HUES64 (cell line): ENCODE measurements at regions not wholly inside any gene's neighbourhood (a gene's known extent, or its start where the extent isn't known, plus 50 kb on each side); places are given as distances from the start of the nearest gene placed in this dataset.

ENCODE experiments used
- H3K27ac ChIP-seq: 2 replicates; pipeline ENCODE4 v1.7.0; 2013; ENCODE audit warnings: low read depth, low read length, inconsistent platforms
- H3K27me3 ChIP-seq: 2 replicates; pipeline ENCODE4 v1.6.1; 2013; ENCODE audit warnings: mild to moderate bottlenecking, low read length; ENCODE audit not compliant: insufficient read depth
- H3K36me3 ChIP-seq: 2 replicates; pipeline ENCODE4 v1.6.1; 2013; ENCODE audit warnings: mild to moderate bottlenecking, low read length; ENCODE audit not compliant: insufficient read depth
- H3K4me1 ChIP-seq: 2 replicates; pipeline ENCODE4 v1.6.1; 2013; ENCODE audit warnings: mild to moderate bottlenecking, low read length, moderate library complexity; ENCODE audit not compliant: insufficient read depth
- H3K4me3 ChIP-seq: 2 replicates; pipeline ENCODE4 v1.5.1; 2013; ENCODE audit warnings: mild to moderate bottlenecking, low read length, moderate library complexity
- H3K9ac ChIP-seq: 2 replicates; pipeline ENCODE4 v1.6.1; 2013; ENCODE audit warnings: mild to moderate bottlenecking, low read depth, low read length
- H3K9me3 ChIP-seq: 2 replicates; pipeline ENCODE4 v1.6.1; 2013; ENCODE audit warnings: low read depth, low read length; ENCODE audit not compliant: insufficient read depth
- WGBS: fragments of 150-250, 120-280 bp; methylation state at CpG from one replicate; pipeline ENCODE4 v1.1.7; 2013; ENCODE audit warnings: missing lambda C conversion rate; 5-methylcytosine and 5-hydroxymethylcytosine counted together

DNA sequence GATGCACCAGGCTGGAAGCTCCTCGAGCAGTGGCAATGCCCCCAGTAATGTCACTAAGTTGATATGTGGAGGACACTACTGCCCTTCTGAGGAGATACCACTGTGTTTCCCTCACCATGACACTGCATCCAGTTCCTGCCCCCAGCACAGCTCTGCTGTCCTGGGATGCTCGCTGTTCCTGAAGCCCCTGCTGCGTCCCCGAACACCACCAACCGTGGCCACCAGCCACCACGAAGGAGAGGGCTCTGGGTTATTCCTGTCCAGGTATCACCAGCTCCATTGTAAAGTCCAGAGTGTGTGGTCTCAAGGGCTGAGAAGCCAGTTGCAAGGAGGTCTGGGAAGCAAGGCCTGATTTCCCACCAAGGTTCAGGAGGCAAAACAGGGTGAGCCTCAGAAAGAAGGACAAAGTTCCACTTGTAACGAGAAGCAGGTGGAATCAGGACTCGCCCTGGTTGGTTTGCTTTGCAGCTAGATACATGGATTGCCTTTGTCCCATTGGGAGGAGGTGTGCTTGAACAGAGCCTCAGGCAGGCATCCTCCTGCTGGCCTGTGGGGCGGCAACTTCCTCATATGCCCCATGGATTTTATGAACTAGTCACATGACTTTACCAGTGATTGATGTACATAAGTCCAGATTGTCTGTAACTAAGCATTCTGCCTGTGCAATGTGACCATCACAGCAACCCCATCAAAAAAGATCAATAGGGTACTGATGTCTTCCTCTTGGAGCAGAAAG lies 427.0 kb upstream of the VSTM2A start:
- no peaks in the 10 kb centered on the region for H3K36me3 ChIP-seq
- H3K4me3 ChIP-seq, result no peak overlapping the region
- no peak overlapping the region for H3K27ac ChIP-seq
- no peaks in the 10 kb centered on the region for H3K27me3 ChIP-seq
- 96% methylated on average over 9 of the region's 9 CpGs for WGBS
- no peak overlapping the region for H3K9ac ChIP-seq
- H3K4me1 ChIP-seq, result no peaks in the 10 kb centered on the region
- H3K9me3 ChIP-seq, result no peaks in the 10 kb centered on the region

DNA sequence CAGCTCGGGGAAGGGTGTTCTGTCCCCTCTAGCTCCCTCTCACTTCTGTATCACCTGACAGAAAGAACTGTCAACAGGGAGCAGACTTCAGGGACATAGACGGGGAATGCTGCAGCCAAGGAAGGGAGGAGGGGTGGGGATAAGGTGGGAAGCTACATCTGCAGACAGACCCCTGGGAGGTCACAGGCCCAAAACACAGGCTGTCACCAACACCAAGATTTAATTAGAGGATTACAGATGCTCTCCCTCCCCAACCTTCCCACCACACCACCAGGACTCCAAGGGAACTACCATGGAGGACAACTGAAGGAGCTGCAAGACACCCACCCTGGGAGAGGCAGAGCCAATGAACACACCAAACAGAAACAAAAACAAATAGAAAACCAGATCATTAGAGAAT lies 425.2 kb upstream of the VSTM2A start:
- Histone ChIP-seq H3K9me3 (no peaks in the 10 kb centered on the region), H3K27me3 (no peaks in the 10 kb centered on the region), H3K4me1 (no peaks in the 10 kb centered on the region), H3K27ac (no peak overlapping the region), H3K4me3 (no peak overlapping the region), H3K9ac (no peak overlapping the region), H3K36me3 (no peaks in the 10 kb centered on the region)
- WGBS, result 76% methylated on average over 2 of the region's 2 CpGs

DNA sequence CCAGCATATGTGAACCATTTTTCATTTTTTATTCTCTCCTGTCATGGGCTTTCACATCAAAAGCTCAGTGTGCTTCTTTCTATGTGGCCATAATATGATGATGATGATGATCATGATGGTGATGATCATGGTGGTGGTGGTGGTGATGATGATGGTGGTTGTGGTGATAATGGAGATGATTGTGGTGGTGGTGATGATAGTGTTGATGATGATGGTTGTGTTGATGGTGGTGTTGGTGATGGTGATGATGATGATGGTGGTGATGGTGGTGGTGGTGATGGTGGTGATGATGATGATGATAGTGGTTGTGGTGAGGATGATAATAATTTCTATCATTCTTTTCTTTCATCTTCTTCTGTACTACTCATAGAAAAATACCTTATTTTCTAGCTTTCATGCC lies 413.1 kb upstream of the VSTM2A start:
- no peak overlapping the region for H3K9ac ChIP-seq
- H3K9me3 ChIP-seq, result no peaks in the 10 kb centered on the region
- no peak overlapping the region for H3K4me3 ChIP-seq
- H3K27ac ChIP-seq, result no peak overlapping the region
- no peaks in the 10 kb centered on the region for H3K36me3 ChIP-seq
- H3K4me1 ChIP-seq, result no peaks in the 10 kb centered on the region
- no peaks in the 10 kb centered on the region for H3K27me3 ChIP-seq

DNA sequence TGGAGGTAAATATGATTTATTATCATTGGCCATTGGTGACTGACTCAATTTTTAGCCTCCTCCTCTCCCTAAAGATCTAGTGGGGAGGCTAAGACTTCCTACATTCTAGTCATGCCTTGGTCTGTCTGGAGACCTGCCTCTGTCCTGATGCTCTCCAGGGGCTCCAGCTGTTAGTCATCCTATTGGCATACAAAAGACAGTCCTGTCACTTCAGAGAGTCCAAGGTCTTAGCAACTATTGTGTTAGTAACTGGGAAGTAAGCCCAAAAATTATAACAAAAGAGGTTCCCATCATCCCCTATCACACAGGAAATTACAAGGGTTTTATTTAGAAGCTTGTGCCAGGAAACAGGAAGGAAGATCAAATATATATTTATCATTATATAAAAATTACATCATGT lies 400.6 kb upstream of the VSTM2A start:
- H3K27ac ChIP-seq, result no peak overlapping the region
- H3K36me3 ChIP-seq, result no peaks in the 10 kb centered on the region
- no peaks in the 10 kb centered on the region for H3K27me3 ChIP-seq
- no peak overlapping the region for H3K9ac ChIP-seq
- H3K9me3 ChIP-seq, result no peaks in the 10 kb centered on the region
- H3K4me3 ChIP-seq, result no peak overlapping the region
- no peaks in the 10 kb centered on the region for H3K4me1 ChIP-seq

DNA sequence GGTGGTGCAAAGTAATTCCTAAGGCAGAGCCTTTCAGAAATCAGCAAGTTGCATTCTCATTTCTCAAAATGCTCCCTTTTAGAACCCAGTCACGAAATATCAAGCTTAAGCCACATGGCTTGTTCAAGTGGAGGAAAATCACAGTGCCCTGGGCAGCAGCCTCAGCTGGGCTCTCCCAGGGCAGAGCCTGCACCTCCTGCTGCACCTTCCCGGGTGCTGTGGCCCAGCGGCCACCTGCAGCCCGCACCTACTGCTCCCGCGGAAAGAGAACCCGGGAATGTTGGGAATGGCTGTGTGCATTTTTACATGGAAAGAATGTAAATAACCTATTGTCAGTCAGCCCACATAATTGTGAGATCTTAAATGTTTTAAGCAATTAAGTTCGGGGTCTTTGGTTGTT lies 396.5 kb upstream of the VSTM2A start:
- no peaks in the 10 kb centered on the region for H3K9me3 ChIP-seq
- H3K27me3 ChIP-seq, result no peaks in the 10 kb centered on the region
- WGBS, result 94% methylated on average over 8 of the region's 8 CpGs
- H3K27ac ChIP-seq, result no peak overlapping the region
- H3K4me1 ChIP-seq, result no peaks in the 10 kb centered on the region
- H3K4me3 ChIP-seq, result no peak overlapping the region
- H3K9ac ChIP-seq, result no peak overlapping the region
- H3K36me3 ChIP-seq, result no peaks in the 10 kb centered on the region

DNA sequence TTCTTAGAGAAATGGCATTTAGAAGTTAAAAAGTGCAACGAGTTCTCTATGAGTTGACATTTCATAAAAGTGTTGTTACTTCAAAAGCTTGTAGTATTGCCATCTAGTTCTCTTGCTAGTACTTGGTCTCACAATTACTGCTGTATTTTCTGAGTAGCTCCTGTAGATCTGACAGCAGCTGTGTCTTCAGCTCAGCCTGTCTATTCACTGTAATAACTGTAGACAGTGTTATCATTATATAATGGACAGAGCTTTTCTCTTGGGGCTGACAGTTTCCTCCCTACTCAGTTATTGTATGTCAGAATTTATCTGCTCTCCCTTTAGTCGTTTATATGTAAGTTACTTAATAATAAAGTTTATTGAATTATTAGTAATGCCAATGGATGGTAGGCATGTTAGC lies 388.7 kb upstream of the VSTM2A start:
- no peak overlapping the region for H3K4me3 ChIP-seq
- no peaks in the 10 kb centered on the region for H3K36me3 ChIP-seq
- no peak overlapping the region for H3K27ac ChIP-seq
- H3K4me1 ChIP-seq, result peaks cover 4% of the 10 kb centered on the region; the same call in 1 of the 2 replicates
- H3K9ac ChIP-seq, result no peak overlapping the region
- no peaks in the 10 kb centered on the region for H3K9me3 ChIP-seq
- WGBS, result 89% methylated on average over 1 of the region's 2 CpGs
- no peaks in the 10 kb centered on the region for H3K27me3 ChIP-seq

DNA sequence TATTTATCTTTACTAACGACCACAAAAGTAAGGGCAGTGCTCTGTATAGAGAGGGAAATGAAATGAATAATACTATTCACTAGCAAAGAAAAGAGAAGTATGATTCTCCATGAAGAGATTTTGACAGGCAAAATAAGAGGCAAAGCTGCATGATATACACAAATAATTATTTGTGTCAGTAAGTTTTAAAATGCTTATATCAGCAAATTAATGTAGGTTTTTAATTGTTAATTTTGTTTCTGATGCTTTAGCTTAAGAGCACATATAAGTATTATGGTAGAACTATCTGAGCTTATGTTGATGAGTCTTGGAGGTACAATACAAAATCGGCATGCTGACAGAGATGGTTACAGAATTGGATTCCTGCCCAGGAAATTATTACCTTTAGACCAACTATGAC lies 383.1 kb upstream of the VSTM2A start:
- no peaks in the 10 kb centered on the region for H3K27me3 ChIP-seq
- H3K36me3 ChIP-seq, result no peaks in the 10 kb centered on the region
- H3K9me3 ChIP-seq, result no peaks in the 10 kb centered on the region
- no peak overlapping the region for H3K9ac ChIP-seq
- peaks cover 13% of the 10 kb centered on the region for H3K4me1 ChIP-seq
- H3K27ac ChIP-seq, result no peak overlapping the region; the same call in 1 of the 2 replicates
- WGBS, result 86% methylated on average over 1 of the region's 2 CpGs
- H3K4me3 ChIP-seq, result no peak overlapping the region

DNA sequence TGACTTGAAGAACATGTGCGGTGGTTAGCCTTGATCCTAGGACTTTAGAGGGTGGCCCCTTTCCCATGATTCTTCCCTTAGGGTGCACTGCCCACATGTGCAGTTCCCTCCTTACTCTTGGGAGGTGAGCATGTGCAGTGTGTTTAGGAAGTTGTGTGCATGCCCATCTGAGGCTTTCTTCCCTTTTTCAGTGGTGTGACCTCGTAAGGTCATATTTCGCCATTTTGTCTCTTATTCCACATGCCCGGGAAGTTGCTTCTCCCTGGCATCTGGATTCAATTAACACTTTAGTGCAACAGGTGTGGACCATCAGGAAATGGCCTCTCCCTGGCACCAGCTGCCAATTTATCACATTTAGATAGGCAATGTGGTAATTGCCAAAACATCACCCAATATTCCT lies 380.6 kb upstream of the VSTM2A start:
- peaks cover 13% of the 10 kb centered on the region for H3K4me1 ChIP-seq
- 97% methylated on average over 4 of the region's 4 CpGs for WGBS

DNA sequence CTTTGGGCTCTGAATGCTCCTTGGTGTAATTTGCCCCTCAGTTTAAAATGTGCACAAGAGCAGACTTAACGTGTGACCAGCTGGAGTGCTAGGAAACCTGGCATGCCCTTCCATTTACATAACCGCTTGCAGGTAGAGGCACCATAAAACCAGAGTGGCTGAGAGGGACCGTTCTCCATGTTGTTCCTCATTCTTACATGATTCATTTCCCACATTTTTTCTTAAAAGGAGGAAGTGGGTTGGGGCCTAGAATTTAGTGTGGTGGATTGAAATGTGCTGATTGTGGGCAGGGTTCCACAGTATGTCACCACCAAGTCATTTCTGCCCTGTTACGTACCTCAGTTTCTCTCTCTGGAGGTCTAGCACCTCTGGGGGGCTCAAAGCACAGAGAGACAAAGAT lies 375.8 kb upstream of the VSTM2A start:
- no peak overlapping the region for H3K27ac ChIP-seq

More for the DNA sequence above, 380.6 kb upstream of the VSTM2A start:
- H3K9me3 ChIP-seq, result no peaks in the 10 kb centered on the region
- H3K36me3 ChIP-seq, result no peaks in the 10 kb centered on the region
- no peaks in the 10 kb centered on the region for H3K27me3 ChIP-seq
- no peak overlapping the region for H3K4me3 ChIP-seq
- no peak overlapping the region for H3K9ac ChIP-seq
- H3K27ac ChIP-seq, result no peak overlapping the region

DNA sequence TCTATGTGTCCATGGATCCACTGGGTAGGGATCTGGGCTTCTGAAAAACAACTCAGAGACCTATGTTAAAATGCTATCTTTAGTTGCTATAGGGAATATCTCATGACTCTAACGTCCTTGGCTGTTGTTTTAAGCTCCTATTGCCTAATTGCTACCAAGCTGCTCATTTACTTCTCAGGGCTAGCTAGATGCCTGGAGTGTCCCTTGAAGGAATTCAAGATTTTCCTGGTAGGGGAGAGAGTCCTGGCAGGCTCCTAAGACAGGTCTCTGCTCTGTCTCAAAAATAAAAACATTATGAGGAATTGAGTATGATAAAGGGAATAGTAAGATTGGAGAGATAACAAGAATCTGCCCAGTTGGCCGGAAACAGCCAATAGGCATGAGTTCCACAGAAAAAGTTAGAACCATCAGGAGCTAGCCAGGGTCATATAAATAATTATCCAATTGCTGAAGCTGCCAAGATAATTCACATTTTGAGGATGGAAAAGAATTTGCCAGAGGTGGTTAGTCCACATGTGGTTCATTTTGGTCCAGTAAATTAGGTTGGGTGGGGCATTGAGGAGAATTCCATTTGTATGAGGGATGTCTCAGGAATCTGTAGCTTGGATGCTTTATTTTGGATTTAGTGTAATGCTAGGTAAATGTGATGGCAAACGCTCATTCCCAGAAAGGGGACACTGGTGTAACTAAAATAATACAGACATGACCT lies 362.7 kb upstream of the VSTM2A start:
- Histone ChIP-seq H3K9ac (no peak overlapping the region), H3K4me1 (peaks cover 9% of the 10 kb centered on the region), H3K27ac (no peak overlapping the region), H3K36me3 (no peaks in the 10 kb centered on the region), H3K4me3 (no peak overlapping the region), H3K27me3 (no peaks in the 10 kb centered on the region), H3K9me3 (no peaks in the 10 kb centered on the region)
- whole genome bisulfite sequencing, result 82% methylated on average over 3 of the region's 3 CpGs

More for the DNA sequence above, 375.8 kb upstream of the VSTM2A start:
- Histone ChIP-seq H3K9me3 (no peaks in the 10 kb centered on the region), H3K9ac (no peak overlapping the region), H3K27me3 (no peaks in the 10 kb centered on the region), H3K36me3 (no peaks in the 10 kb centered on the region), H3K4me3 (no peak overlapping the region), H3K4me1 (peaks cover 6% of the 10 kb centered on the region; the same call in 1 of the 2 replicates)
- 69% methylated on average over 4 of the region's 4 CpGs for WGBS

DNA sequence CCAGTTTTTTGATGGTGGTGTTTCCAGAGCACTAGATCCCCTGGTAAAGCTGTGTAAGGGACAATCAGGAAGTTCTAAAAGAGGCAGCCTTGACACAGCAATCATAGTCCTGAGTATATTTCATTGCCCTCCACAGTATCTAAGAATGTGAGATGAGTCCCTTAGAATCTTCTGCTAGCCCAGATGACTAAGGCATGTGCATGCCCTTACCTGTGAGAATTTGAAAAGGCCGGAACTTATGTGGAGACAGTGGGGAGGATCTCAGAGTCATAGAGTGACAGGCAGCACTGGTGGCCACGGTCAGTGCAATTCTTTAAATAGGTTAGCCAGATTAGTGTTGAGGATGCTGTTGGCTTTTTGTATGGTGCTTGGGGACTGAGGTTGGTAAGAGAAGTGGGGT lies 361.4 kb upstream of the VSTM2A start:
- Histone ChIP-seq H3K4me1 (peaks cover 9% of the 10 kb centered on the region), H3K27ac (no peak overlapping the region), H3K36me3 (no peaks in the 10 kb centered on the region), H3K9me3 (no peaks in the 10 kb centered on the region), H3K4me3 (no peak overlapping the region), H3K27me3 (no peaks in the 10 kb centered on the region), H3K9ac (no peak overlapping the region)
- 94% methylated on average over 2 of the region's 2 CpGs for WGBS
